T-helper 1 cell (primary cell): ENCODE measurements at regions not wholly inside any gene's neighbourhood (a gene's known extent, or its start where the extent isn't known, plus 50 kb on each side); places are given as distances from the start of the nearest gene placed in this dataset.
"Not testable (repeated sequence)": the region's sequence is repeated elsewhere in the genome, so short reads cannot be mapped to it uniquely, and the experiment has no call there.

Experiments used
- DNase-seq, 5 donors: peaks; one replicate each; pipeline ENCODE4 v3.0.0-alpha.2; 2012 to 2020

GRCh38 chr1:90823686-90824085 lies 106.6 kb upstream of the BARHL2 start:
- DNase-seq = no peak

DNA sequence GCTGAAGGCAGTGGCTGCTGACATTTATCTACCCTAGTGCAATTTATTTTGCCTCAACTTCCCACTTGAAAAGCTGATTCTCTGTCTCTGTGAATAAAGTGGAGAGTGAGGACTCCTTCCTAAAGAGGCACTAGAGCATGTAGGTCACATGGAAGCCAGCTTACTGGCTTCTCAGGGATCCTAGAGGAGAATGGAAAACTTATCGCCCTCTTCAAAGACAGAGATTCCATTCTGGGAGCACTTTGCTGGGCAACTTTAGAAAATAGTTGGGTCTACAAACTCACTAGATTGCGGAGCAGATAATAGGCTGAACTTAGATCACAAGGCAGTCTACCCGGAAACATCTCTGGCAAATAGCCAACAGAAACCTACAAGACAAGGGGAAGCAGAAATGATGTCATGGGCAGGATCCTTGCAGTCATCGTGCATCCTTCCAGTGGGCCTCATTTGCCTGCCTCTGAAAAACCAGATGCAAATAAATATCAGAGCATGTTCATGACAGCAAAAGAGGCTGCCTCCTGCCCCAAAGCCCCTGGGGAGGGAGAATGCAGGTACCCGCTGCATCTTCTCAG lies 104.8 kb upstream of the BARHL2 start:
- DNase-seq = no peak

DNA sequence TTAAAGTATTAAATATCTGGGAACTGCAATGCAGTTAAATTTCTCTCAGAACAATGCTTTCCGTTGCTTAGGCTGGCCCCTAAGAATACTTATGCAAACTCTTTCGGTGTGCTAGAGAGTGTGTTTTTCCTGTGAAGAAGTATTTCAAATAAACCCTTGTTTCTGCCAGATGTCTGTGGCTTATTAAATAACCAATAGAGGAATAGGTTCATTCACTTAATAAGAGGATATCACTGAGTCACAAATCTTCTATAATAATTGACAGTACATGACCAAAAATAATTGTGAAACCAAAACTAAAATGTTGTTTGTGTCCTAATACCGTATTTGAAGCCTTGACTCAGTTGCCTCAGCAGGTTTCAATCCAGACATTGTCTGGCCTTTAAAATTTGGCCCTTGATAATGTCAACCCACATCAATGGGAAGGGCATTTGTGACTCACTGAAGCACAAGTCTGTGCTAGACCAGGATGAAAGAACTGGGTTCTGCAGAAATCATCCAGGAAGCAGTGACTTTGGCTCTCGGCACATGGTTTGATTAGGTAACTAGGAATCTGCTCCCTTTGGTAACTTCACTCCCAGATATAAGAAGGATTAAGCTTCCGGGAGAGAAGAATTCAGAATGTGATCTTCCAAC lies 104.2 kb upstream of the BARHL2 start:
- DNase-seq = no peak

GRCh38 chr1:90820745-90821144 lies 103.6 kb upstream of the BARHL2 start:
- DNase-seq = no peak

DNA sequence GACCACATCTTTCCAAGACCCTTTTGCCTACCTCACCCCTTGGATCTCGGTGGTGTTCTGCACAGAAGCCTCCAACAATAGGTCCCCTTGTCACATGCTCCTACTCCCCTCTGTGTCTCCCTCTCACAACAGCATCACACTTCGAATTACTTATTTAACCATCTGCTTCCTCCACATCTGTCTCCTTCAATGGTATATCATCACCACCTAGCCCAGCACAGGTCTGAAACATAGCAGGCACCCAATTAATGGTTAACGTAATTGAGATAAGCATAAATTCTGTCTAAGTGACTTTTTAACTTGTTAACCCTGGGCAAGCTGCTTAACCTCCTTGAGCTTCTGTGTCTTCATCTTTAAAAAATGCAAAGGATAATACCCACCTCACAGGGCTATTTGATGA lies 100.3 kb upstream of the BARHL2 start:
- no peak for DNase-seq

DNA sequence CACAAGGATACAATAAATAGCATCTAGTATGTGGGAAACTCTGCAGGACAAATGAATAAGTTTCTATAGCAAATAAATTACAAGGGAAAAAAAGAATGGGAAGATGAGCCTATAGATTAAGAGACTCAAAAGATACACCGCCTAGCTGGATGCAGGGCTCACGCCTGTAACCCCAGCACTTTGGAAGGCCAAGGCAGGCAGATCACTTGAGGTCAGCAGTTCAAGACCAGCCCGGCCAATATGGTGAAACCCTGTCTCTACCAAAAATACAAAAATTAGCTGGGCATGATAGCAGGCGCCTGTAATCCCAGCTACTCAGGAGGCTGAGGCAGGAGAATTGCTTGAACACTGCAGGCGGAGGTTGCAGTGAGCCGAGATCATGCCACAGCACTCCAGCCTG lies 95.1 kb upstream of the BARHL2 start:
- not testable (repeated sequence) for DNase-seq

GRCh38 chr1:90811444-90811950 lies 94.4 kb upstream of the BARHL2 start:
- not testable (repeated sequence) for DNase-seq

DNA sequence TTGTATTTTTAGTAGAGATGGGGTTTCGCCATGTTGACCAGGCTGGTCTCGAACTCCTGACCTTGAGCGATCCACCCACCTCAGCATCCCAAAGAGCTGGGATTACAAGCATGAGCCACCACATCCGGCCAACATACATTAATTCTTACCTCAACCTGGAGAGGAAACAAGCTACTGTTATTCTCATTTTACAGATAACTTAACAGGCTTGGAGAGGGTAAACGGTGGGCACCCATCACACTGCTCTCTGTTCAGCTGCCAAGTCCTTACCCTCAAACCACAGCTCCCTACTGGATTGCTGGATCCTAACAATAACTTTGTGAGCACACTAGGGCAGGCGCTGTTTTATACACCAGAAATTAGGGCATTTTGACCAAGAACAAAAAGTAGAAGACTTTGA lies 93.6 kb upstream of the BARHL2 start:
- DNase-seq = no peak

DNA sequence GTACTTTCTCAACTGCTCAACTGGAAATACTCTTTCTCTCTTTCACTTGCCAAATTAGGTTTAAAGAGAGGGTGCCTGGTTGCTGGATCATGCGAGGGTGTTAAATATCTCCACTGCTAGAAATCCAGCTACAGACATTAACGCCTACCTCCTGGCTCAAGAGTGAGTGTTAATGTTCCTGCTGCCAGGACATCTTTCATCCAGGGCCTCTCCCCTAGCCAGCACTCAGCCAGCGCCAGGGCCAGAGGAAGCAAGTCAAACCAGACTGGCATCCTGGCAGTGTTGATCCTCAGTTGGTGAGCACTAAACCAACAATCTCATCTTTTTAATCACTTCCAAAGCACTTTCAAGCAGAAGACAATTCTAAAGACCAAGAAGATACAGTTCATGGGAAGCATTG lies 92.9 kb upstream of the BARHL2 start:
- no peak for DNase-seq

DNA sequence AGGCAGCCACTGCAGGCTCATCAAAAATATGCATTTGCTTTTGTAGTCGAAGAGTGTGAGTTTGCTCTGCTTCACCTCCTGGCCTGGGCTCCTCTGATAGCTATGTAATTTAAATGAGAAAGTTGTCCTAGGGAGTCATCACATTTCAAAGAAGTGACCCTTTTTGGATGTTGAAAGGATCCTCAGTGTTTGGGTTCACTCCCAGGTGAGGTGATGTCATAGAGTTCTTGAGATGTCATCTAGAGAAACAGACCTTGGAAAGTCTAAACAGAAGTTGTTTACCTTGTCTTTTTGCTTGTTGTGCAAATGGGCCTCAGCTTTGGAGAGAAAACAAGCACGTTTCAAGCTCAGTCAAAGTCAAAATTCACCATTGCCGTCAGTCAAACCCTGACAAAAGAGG lies 92.0 kb upstream of the BARHL2 start:
- no peak for DNase-seq

DNA sequence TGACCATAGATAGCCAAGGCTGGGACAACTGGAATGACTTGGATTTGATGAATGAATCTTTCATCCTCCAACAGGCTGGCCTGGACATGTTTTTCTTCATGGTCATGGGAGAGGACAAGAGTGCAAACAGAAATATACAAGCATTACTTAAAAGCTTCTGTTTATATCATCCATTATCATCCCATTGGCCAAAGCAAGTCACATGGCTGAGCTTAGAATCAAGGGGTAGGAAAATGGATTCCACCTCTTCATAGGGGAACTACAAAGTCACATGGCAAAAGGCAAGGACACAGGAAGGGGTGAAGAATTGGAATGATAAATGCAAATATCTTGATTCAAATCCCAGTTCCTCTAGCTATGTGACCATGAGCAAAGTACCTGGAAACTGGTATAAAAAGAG lies 90.2 kb upstream of the BARHL2 start:
- DNase-seq = no peak

DNA sequence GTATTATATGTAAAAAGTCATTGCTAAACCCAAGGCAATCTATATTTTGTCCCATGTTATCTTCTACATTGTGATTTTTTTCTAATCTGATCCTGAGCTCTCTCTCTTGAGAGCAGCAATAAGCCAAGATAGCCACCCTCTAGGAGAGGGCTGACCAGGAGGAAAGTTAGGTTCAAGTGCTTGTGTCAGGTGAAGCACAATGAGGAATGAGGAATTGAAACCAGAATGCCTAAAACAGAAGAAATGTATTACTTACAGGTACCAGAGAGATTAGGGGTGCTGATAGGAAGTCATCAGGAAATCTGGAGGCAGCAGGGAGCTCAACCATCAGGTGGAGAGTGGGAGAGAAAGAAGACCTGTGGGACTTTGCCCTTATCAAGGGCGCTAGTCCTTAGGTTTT lies 85.5 kb upstream of the BARHL2 start:
- no peak for DNase-seq

- DNase-seq = no peak
These were observed 83.1 kb upstream of the BARHL2 start for GRCh38 chr1:90800012-90800717.

GRCh38 chr1:90799326-90799725 lies 82.2 kb upstream of the BARHL2 start:
- DNase-seq = no peak

GRCh38 chr1:90798883-90799282 lies 81.8 kb upstream of the BARHL2 start:
- no peak for DNase-seq

GRCh38 chr1:90798344-90798743 lies 81.2 kb upstream of the BARHL2 start:
- no peak for DNase-seq

DNA sequence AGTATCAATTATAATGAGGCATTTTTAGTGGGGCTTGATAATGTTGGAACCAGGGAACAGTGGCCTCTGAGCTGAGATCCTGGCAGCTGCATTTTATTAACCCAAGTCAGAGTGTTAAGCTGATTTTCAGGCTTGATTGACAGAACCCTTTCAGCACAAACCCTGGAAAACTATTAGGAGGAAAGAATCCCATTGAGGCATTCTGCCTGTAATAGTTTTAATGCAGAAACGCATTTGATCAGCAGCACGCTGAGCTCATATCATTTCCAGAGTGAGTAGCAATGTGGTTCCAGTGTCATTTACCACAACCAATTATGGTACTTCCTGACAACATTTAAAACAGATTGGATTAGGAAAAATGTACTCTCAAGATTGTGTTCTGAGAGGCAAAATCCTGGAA lies 78.3 kb upstream of the BARHL2 start:
- no peak for DNase-seq

GRCh38 chr1:90786709-90787108 lies 69.6 kb upstream of the BARHL2 start:
- DNase-seq = no peak

- no peak for DNase-seq
These were observed 67.2 kb upstream of the BARHL2 start for GRCh38 chr1:90784186-90784847.

DNA sequence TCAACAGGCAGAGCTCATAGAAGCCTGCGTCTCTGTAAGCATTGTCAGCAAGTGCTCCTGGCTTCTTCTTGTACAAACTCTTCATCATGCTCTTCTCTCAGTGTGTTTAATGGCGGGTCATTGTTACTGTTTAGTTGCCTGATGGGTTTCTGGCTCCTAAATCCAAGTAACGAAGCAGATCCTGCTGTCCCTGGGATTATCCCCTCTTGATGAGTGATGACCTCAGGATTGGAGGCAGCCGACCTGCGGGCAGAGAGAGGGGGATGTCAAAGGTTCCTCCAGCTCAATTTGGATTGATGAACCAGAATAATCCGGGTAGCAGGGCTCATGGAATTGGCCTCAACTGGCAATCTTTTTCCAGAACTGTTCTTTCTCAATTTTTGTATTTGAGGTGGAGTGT lies 66.1 kb upstream of the BARHL2 start:
- no peak for DNase-seq

GRCh38 chr1:90782046-90782445 lies 64.9 kb upstream of the BARHL2 start:
- DNase-seq = no peak

GRCh38 chr1:90781534-90781933 lies 64.4 kb upstream of the BARHL2 start:
- DNase-seq = no peak

- no peak for DNase-seq
These were observed 63.9 kb upstream of the BARHL2 start for GRCh38 chr1:90780981-90781380.

DNA sequence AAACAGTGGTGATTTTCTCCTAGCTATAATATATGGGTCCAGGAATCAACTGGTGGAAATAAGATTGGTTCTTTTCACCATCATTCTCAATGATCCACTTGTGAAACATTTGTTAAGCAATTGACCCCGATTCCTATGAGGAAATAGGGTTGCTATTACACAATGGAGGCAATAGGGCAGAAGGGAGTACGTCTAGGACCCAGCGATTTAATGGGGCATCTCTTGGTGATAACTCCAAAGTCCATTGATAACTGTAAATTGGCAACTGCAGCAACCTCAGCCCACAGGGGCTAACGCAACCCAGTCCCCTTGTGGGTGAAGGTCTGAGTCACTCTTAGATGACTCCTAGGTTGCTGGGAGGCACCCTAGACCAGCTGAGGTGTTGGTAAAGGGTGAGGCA lies 62.5 kb upstream of the BARHL2 start:
- no peak for DNase-seq
